ENCODE measurements at regions not wholly inside any gene's neighbourhood (a gene's known extent, or its start where the extent isn't known, plus 50 kb on each side); places are given as distances from the start of the nearest gene placed in this dataset.

DNA sequence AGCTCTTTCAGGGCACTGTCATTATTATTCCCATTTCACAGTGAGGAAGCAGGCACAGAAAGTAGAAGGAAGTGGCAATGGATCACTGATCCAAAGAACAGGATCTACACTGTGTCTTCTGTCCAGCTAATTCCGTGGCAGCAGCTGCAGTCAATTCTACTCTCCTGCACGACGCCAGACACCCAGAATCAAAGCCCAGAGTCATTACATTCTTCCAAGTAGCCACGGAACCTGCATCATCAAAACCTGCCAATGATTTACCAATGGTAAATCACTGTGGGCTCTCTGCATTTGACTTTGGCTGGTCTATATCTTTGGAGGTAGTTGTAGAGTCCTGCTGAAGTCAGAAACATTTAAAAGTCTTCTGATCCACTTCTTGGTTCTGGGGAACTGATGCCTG, 767.7 kb downstream of the LIG4 start:
- peaks cover 0 to 12% (median 0%) of the 10 kb centered on the region in 5 donors for H3K4me1 ChIP-seq (ENCODE audit: control insufficient read depth in 5 of 5, insufficient read depth in 5 of 5, low read length in 5 of 5)
- no peaks in the 10 kb centered on the region for H3K27me3 ChIP-seq (ENCODE audit: control insufficient read depth in 3 of 3, insufficient read depth in 3 of 3, low read length in 2 of 3)
- H3K36me3 ChIP-seq (ENCODE audit: control insufficient read depth in 4 of 4, insufficient read depth in 4 of 4, low read length in 4 of 4), result no peaks in the 10 kb centered on the region
- H3K4me3 ChIP-seq, result no peak overlapping the region
- peak in 1 of 3 donors; percentile 16 for DNase-seq
- H3K27ac ChIP-seq (ENCODE audit: low read depth in 1 of 2, low read length in 1 of 2), result no peak overlapping the region
- ATAC-seq (ENCODE audit: insufficient read depth, low FRiP score), result no peak
- no peaks in the 10 kb centered on the region for H3K9me3 ChIP-seq (ENCODE audit: control insufficient read depth in 4 of 4, insufficient read depth in 3 of 4, low read length in 3 of 4)
- TF ChIP-seq, protein P1, sequence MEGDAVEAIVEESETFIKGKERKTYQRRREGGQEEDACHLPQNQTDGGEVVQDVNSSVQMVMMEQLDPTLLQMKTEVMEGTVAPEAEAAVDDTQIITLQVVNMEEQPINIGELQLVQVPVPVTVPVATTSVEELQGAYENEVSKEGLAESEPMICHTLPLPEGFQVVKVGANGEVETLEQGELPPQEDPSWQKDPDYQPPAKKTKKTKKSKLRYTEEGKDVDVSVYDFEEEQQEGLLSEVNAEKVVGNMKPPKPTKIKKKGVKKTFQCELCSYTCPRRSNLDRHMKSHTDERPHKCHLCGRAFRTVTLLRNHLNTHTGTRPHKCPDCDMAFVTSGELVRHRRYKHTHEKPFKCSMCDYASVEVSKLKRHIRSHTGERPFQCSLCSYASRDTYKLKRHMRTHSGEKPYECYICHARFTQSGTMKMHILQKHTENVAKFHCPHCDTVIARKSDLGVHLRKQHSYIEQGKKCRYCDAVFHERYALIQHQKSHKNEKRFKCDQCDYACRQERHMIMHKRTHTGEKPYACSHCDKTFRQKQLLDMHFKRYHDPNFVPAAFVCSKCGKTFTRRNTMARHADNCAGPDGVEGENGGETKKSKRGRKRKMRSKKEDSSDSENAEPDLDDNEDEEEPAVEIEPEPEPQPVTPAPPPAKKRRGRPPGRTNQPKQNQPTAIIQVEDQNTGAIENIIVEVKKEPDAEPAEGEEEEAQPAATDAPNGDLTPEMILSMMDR (IDR thresholded peaks at IDR 0.05; ENCODE audit: control extremely low read depth, extremely low read depth), result no peak
- no peak overlapping the region for H3K9ac ChIP-seq (ENCODE audit: insufficient read depth in 1 of 2, low read length in 2 of 2)
- WGBS, 2 donors, result 68 to 77% methylated on average over 4 of the region's 4 CpGs

DNA sequence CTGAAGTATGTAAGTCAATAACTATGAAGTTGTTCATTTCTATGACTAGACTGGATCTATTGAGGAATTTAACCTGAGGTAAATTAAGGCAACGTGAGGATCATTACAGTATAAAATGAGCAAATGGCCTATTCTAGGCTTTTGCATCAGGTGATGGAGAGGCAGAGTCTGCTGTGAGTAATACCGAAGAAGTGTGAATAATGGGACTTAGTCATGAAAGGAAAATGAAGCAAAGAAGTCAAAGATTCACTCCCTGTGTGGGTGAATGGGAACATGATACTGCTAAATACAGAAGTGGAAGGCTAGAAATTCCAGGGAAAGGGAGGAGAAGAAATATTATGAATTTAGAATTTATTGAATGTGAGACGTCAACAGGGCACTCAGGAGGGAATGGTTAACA, 774.1 kb downstream of the LIG4 start:
- ATAC-seq (ENCODE audit: insufficient read depth, low FRiP score) (no peak), DNase-seq (no peak)
- WGBS, 2 donors, result 79 to 84% methylated on average over 3 of the region's 3 CpGs
- no peaks in the 10 kb centered on the region for H3K4me1 ChIP-seq (ENCODE audit: control insufficient read depth in 5 of 5, insufficient read depth in 5 of 5, low read length in 5 of 5)
- TF ChIP-seq, protein P1 (IDR thresholded peaks at IDR 0.05; ENCODE audit: control extremely low read depth, extremely low read depth), result no peak
- no peak overlapping the region for H3K4me3 ChIP-seq
- H3K9me3 ChIP-seq (ENCODE audit: control insufficient read depth in 4 of 4, insufficient read depth in 3 of 4, low read length in 3 of 4), result no peaks in the 10 kb centered on the region
- no peak overlapping the region for H3K9ac ChIP-seq (ENCODE audit: insufficient read depth in 1 of 2, low read length in 2 of 2)
- no peaks in the 10 kb centered on the region for H3K27me3 ChIP-seq (ENCODE audit: control insufficient read depth in 3 of 3, insufficient read depth in 3 of 3, low read length in 2 of 3)
- H3K36me3 ChIP-seq (ENCODE audit: control insufficient read depth in 4 of 4, insufficient read depth in 4 of 4, low read length in 4 of 4), result no peaks in the 10 kb centered on the region
- H3K27ac ChIP-seq (ENCODE audit: low read depth in 1 of 2, low read length in 1 of 2), result no peak overlapping the region

DNA sequence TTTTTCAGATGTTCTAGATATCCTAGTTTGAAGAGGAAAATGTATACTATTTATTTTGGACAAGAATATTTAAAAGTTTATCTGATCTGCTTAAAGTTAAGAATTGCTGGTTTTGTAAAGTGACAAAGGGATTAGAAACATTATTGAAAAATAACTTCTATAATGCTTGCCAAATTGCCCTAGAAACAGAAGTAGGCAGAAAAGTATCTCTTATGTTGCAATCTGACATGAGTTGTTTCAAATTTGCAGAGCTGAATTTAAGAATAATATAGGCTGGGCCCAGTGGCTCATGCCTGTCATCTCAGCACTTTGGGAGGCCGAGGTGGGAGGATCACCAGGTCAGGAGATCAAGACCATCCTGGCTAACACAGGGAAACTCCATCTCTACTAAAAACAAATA, 777.1 kb downstream of the LIG4 start:
- 80 to 86% methylated on average over 1 of the region's 1 CpG for WGBS, 2 donors
- no peak overlapping the region for H3K27ac ChIP-seq (ENCODE audit: low read depth in 1 of 2, low read length in 1 of 2)
- H3K27me3 ChIP-seq (ENCODE audit: control insufficient read depth in 3 of 3, insufficient read depth in 3 of 3, low read length in 2 of 3), result no peaks in the 10 kb centered on the region

DNA sequence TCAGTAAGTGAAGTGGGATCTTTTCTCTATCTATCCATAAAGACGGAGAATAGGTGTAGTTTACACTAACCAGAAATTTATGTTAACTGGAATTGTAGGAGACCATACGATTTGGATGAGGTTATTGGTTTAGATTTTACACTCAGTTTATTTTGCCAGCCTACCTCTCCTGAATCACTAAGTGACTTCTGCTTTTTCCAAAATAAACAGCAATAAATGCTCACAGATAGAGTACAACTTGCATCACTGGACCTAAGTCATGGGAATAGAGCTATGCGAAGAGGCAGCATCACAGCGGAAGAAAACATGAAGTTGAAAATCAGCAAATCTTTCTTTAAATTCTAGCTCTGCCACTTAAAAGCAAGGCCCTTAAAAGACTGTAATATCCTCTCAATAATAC, 781.0 kb downstream of the LIG4 start:
- ATAC-seq (ENCODE audit: insufficient read depth, low FRiP score), result no peak
- no peaks in the 10 kb centered on the region for H3K36me3 ChIP-seq (ENCODE audit: control insufficient read depth in 4 of 4, insufficient read depth in 4 of 4, low read length in 4 of 4)
- H3K27ac ChIP-seq (ENCODE audit: low read depth in 1 of 2, low read length in 1 of 2), result no peak overlapping the region
- no peak overlapping the region for H3K4me3 ChIP-seq
- 92% methylated on average over 4 of the region's 4 CpGs for WGBS, 2 donors
- H3K4me1 ChIP-seq (ENCODE audit: control insufficient read depth in 5 of 5, insufficient read depth in 5 of 5, low read length in 5 of 5), result peaks cover 0 to 3% (median 0%) of the 10 kb centered on the region in 5 donors
- H3K9me3 ChIP-seq (ENCODE audit: control insufficient read depth in 4 of 4, insufficient read depth in 3 of 4, low read length in 3 of 4), result no peaks in the 10 kb centered on the region
- H3K9ac ChIP-seq (ENCODE audit: insufficient read depth in 1 of 2, low read length in 2 of 2), result no peak overlapping the region
- TF ChIP-seq, protein P1 (IDR thresholded peaks at IDR 0.05; ENCODE audit: control extremely low read depth, extremely low read depth), result no peak
- no peak for DNase-seq
- H3K27me3 ChIP-seq (ENCODE audit: control insufficient read depth in 3 of 3, insufficient read depth in 3 of 3, low read length in 2 of 3), result no peaks in the 10 kb centered on the region

More for the DNA sequence above, 777.1 kb downstream of the LIG4 start:
- Histone ChIP-seq H3K9me3 (ENCODE audit: control insufficient read depth in 4 of 4, insufficient read depth in 3 of 4, low read length in 3 of 4) (no peaks in the 10 kb centered on the region), H3K4me3 (no peak overlapping the region), H3K4me1 (ENCODE audit: control insufficient read depth in 5 of 5, insufficient read depth in 5 of 5, low read length in 5 of 5) (peaks cover 0 to 3% (median 0%) of the 10 kb centered on the region in 5 donors), H3K36me3 (ENCODE audit: control insufficient read depth in 4 of 4, insufficient read depth in 4 of 4, low read length in 4 of 4) (no peaks in the 10 kb centered on the region), H3K9ac (ENCODE audit: insufficient read depth in 1 of 2, low read length in 2 of 2) (no peak overlapping the region)
- TF ChIP-seq, protein P1 (IDR thresholded peaks at IDR 0.05; ENCODE audit: control extremely low read depth, extremely low read depth), result no peak
- no peak for ATAC-seq (ENCODE audit: insufficient read depth, low FRiP score)
- no peak for DNase-seq

All from lung (tissue), 11 donors.